Hepatocyte (in vitro differentiated cells): ENCODE measurements at regions not wholly inside any gene's neighbourhood (a gene's known extent, or its start where the extent isn't known, plus 50 kb on each side); places are given as distances from the start of the nearest gene placed in this dataset.

ENCODE experiments used
- DNase-seq: peaks from one replicate; pipeline ENCODE4 v3.0.0-alpha.2; 2016; ENCODE audit warnings: low spot score
- H2AFZ ChIP-seq: fragments of 200-600 bp; sonication (generic); 2 replicates; pipeline ENCODE4 v1.6.0; 2016; ENCODE audit warnings: antibody characterized with exemption, mild to moderate bottlenecking
- H3K27ac ChIP-seq: fragments of 200-600 bp; sonication (generic); 2 replicates; pipeline ENCODE4 v1.5.1; 2016; ENCODE audit warnings: mild to moderate bottlenecking
- H3K27me3 ChIP-seq: fragments of 200-600 bp; sonication (generic); 2 replicates; pipeline ENCODE4 v1.6.1; 2016
- H3K36me3 ChIP-seq: fragments of 200-600 bp; sonication (generic); replicated peaks from 2 replicates; pipeline ENCODE4 v1.5.1; 2016; ENCODE audit warnings: low read depth; ENCODE audit not compliant: insufficient read depth
- H3K4me1 ChIP-seq: fragments of 200-600 bp; sonication (generic); 2 replicates; pipeline ENCODE4 v1.5.1; 2016; ENCODE audit warnings: mild to moderate bottlenecking, moderate library complexity; ENCODE audit not compliant: insufficient read depth
- H3K4me2 ChIP-seq: fragments of 200-600 bp; sonication (generic); 2 replicates; pipeline ENCODE4 v1.6.0; 2016
- H3K4me3 ChIP-seq: fragments of 200-600 bp; sonication (generic); 2 replicates; pipeline ENCODE4 v1.5.1; 2016; ENCODE audit warnings: mild to moderate bottlenecking
- H3K79me2 ChIP-seq: fragments of 200-600 bp; sonication (generic); 2 replicates; pipeline ENCODE4 v1.6.0; 2017; ENCODE audit warnings: mild to moderate bottlenecking
- H3K9me2 ChIP-seq: fragments of 200-600 bp; sonication (generic); replicated peaks from 2 replicates; pipeline ENCODE4 v1.6.0; 2017; ENCODE audit warnings: mild to moderate bottlenecking; ENCODE audit not compliant: insufficient read depth
- H3K9me3 ChIP-seq: fragments of 200-600 bp; sonication (generic); 2 replicates; pipeline ENCODE4 v1.5.1; 2016; ENCODE audit warnings: low read depth, mild to moderate bottlenecking
- H4K20me1 ChIP-seq: fragments of 200-600 bp; sonication (generic); 2 replicates; pipeline ENCODE4 v1.6.0; 2016; ENCODE audit warnings: mild to moderate bottlenecking; ENCODE audit not compliant: insufficient read depth, poor library complexity, severe bottlenecking
- EZH2 ChIP-seq: fragments of 200-600 bp; sonication (generic); IDR thresholded peaks from 2 replicates; pipeline ENCODE4 v1.6.1; 2016; ENCODE audit warnings: antibody characterized with exemption, mild to moderate bottlenecking, borderline replicate concordance
- EZH2phosphoT487 ChIP-seq: fragments of 200-600 bp; sonication (generic); IDR thresholded peaks from one replicate; pipeline ENCODE4 v1.6.1; 2018; ENCODE audit warnings: antibody characterized with exemption, mild to moderate bottlenecking, low read depth, moderate library complexity; ENCODE audit not compliant: unreplicated experiment, severe bottlenecking
- WGBS: methylation state at CpG from one replicate; pipeline ENCODE4 v1.1.6; 2016; ENCODE audit warnings: low lambda C conversion rate; ENCODE audit errors: missing lambda C conversion rate; 5-methylcytosine and 5-hydroxymethylcytosine counted together
- TF ChIP-seq, protein P1 (sequence below): fragments of 200-600 bp; sonication (generic); IDR thresholded peaks from 2 replicates; pipeline ENCODE4 v1.5.1; 2016; ENCODE audit warnings: antibody characterized with exemption, mild to moderate bottlenecking; ENCODE audit not compliant: poor library complexity

DNA sequence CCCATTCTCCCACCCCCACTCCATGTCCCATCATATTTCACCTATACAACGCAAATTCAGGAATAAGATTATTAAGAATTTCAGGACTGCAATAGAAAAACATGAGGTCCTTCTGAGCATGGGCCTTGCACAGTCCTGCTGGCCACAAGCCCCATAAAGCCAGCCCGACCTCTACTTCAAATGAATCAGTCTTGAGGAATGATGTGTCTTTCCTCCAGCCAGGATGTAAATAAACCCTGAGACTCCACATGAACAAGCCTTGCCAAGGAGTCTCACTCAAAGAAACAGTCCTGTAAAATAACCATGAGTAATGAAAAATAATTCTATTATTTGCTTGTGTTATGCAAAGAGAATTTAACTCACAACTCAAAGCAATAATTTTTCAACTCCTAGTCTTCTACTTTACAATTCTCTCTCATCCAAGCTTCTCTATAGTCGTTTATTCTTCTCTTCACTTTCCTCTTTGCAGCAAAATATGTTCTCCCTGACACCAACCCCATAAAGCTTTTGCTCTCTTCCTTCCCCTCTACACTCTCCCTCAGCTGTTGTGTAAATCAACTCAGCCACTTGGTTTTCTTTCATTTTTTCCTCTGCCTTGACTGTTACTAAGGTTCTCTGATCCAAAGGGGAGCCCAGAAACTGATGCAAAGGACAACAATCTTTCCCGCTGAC, 140.1 kb upstream of the MOCS2 start:
- Histone ChIP-seq H4K20me1 (no peaks in the 10 kb centered on the region), H3K4me3 (no peak overlapping the region), H3K27me3 (no peaks in the 10 kb centered on the region), H3K9me2 (no peaks in the 10 kb centered on the region), H3K4me2 (no peak overlapping the region), H2AFZ (no peak overlapping the region), H3K4me1 (no peaks in the 10 kb centered on the region), H3K27ac (no peak overlapping the region), H3K9me3 (no peaks in the 10 kb centered on the region), H3K36me3 (no peaks in the 10 kb centered on the region), H3K79me2 (no peaks in the 10 kb centered on the region)
- peak; percentile 22 for DNase-seq
- 82% methylated on average over 4 of the region's 4 CpGs for WGBS
- TF ChIP-seq EZH2 (no peak), EZH2phosphoT487 (no peak)
- TF ChIP-seq, protein P1, sequence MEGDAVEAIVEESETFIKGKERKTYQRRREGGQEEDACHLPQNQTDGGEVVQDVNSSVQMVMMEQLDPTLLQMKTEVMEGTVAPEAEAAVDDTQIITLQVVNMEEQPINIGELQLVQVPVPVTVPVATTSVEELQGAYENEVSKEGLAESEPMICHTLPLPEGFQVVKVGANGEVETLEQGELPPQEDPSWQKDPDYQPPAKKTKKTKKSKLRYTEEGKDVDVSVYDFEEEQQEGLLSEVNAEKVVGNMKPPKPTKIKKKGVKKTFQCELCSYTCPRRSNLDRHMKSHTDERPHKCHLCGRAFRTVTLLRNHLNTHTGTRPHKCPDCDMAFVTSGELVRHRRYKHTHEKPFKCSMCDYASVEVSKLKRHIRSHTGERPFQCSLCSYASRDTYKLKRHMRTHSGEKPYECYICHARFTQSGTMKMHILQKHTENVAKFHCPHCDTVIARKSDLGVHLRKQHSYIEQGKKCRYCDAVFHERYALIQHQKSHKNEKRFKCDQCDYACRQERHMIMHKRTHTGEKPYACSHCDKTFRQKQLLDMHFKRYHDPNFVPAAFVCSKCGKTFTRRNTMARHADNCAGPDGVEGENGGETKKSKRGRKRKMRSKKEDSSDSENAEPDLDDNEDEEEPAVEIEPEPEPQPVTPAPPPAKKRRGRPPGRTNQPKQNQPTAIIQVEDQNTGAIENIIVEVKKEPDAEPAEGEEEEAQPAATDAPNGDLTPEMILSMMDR, result no peak

DNA sequence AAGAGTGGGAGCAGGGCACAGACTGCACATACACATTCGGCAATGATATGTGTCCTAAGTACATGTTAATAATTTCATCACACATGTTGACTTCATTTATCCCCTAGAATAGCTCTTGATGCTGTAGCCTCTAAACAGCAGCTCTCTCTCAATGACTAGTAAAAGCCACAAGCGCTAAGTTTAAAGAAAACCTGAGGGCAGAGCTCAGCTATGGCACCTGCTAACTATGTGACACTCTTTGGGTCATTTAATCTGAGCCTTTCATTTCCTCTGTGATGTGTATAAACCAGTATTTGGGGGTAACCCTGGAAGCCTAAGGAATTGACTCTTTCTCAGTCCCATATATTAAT, 140.6 kb upstream of the MOCS2 start:
- Histone ChIP-seq H3K79me2 (no peaks in the 10 kb centered on the region), H3K4me3 (no peak overlapping the region), H3K27ac (no peak overlapping the region), H3K9me2 (no peaks in the 10 kb centered on the region), H3K4me1 (no peaks in the 10 kb centered on the region), H3K4me2 (no peak overlapping the region), H3K9me3 (no peaks in the 10 kb centered on the region), H4K20me1 (no peaks in the 10 kb centered on the region), H3K27me3 (no peaks in the 10 kb centered on the region), H3K36me3 (no peaks in the 10 kb centered on the region), H2AFZ (no peak overlapping the region)
- no peak for TF ChIP-seq EZH2phosphoT487
- no peak for TF ChIP-seq EZH2
- 98% methylated on average over 2 of the region's 2 CpGs for WGBS
- no peak for DNase-seq

DNA sequence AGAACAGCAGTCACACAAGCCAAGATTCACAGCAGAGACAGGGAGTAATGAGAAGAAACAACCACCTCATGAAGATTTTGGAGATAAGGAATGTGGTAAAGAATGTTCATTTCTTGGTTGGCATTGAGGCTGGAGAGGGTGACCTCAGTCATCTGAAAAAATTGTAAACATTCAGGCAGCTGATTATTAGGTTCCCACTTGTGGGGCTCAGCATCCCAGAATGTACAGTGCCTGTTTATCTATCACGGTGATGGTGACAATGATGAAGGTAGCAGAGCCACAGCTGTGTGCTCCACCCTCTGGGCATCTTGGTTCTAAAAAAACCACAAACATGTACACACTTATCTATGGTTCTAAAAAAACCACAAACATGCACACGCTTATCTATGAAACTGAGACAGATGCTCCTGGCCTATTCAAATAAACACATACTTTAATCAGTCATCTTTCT, 143.9 kb upstream of the MOCS2 start:
- Histone ChIP-seq H3K4me1 (no peaks in the 10 kb centered on the region), H3K4me3 (no peak overlapping the region), H3K27me3 (no peaks in the 10 kb centered on the region), H3K4me2 (no peak overlapping the region), H3K36me3 (no peaks in the 10 kb centered on the region), H3K9me2 (no peaks in the 10 kb centered on the region), H3K9me3 (no peaks in the 10 kb centered on the region), H3K27ac (no peak overlapping the region), H3K79me2 (no peaks in the 10 kb centered on the region), H2AFZ (no peak overlapping the region), H4K20me1 (no peaks in the 10 kb centered on the region)
- TF ChIP-seq EZH2phosphoT487 (no peak), EZH2 (no peak)
- TF ChIP-seq, protein P1, result no peak
- no peak for DNase-seq
- 60% methylated on average over 2 of the region's 2 CpGs for WGBS

GRCh38 chr5:53256746-53257145, 147.2 kb upstream of the MOCS2 start:
- H3K9me3 ChIP-seq, result no peaks in the 10 kb centered on the region
- no peaks in the 10 kb centered on the region for H4K20me1 ChIP-seq
- TF ChIP-seq EZH2phosphoT487 (no peak), EZH2 (no peak)
- TF ChIP-seq, protein P1, result no peak
- H3K4me3 ChIP-seq, result no peak overlapping the region
- no peaks in the 10 kb centered on the region for H3K79me2 ChIP-seq
- WGBS, result 71% methylated on average over 5 of the region's 5 CpGs
- H3K36me3 ChIP-seq, result no peaks in the 10 kb centered on the region
- no peaks in the 10 kb centered on the region for H3K9me2 ChIP-seq
- no peaks in the 10 kb centered on the region for H3K4me1 ChIP-seq
- DNase-seq, result peak; percentile 28
- H3K27me3 ChIP-seq, result no peaks in the 10 kb centered on the region
- no peak overlapping the region for H3K4me2 ChIP-seq
- H3K27ac ChIP-seq, result no peak overlapping the region
- no peak overlapping the region for H2AFZ ChIP-seq
